HepG2 (cell line): ENCODE measurements at regions not wholly inside any gene's neighbourhood (a gene's known extent, or its start where the extent isn't known, plus 50 kb on each side); places are given as distances from the start of the nearest gene placed in this dataset.

Experiments
- ATAC-seq: fragments of 200-7000 bp; cut with Tn5 transposase; 3 replicates; pipeline ENCODE4 v1.9.1; 2020; ENCODE audit warnings: mild to moderate bottlenecking, moderate library complexity
- BruUV-seq: library from RNA; stranded (reverse); fragments of 400-500 nt; replicated peaks from 2 replicates; lab custom pipeline; 2021; lab: Mats Ljungman, UMichigan
- CTCF ChIA-PET: fragments of 300-600 bp; formaldehyde crosslinking; extraction: SDS; loops from one replicate; lab custom pipeline; 2021; ENCODE audit warnings: low total read pairs, inconsistent platforms, low intra/inter-chr PET ratio; lab: Yijun Ruan, JAX
- POLR2A ChIA-PET: fragments of 350-600 bp; sonication (Branson Sonifier 250); formaldehyde crosslinking; loops from one replicate; lab custom pipeline; 2020; ENCODE audit warnings: antibody characterized with exemption, inconsistent platforms; lab: Yijun Ruan, JAX
- DNase-seq: peaks from one replicate; pipeline ENCODE4 v3.0.0-alpha.2; 2015; ENCODE audit warnings: low spot score
- FAIRE-seq: peaks from 3 replicates; lab custom pipeline; 2011; peaks lifted over from hg19 to GRCh38; lab: Jason Lieb, UNC
- H2AFZ ChIP-seq: one replicate; pipeline ENCODE4 v1.6.1; 2011; ENCODE audit warnings: low read length, inconsistent platforms
- H3K27ac ChIP-seq: fragments of 300-600 bp; 3 replicates; pipeline ENCODE4 v1.8.0; 2011; ENCODE audit warnings: mixed run types, mild to moderate bottlenecking, mixed read lengths, low read length, inconsistent platforms; ENCODE audit not compliant: insufficient read depth; ENCODE audit errors: extremely low read length
- H3K27me3 ChIP-seq, 2 experiments: fragments of 200-600 bp in 1 of 2; 2 replicates in 1 of 2; 3 replicates in 1 of 2; pipeline versions ENCODE4 v1.6.0 to v1.8.0; 2011; ENCODE audit warnings: low read length in 2 of 2, mild to moderate bottlenecking in 2 of 2, moderate library complexity in 2 of 2, inconsistent platforms in 1 of 2; ENCODE audit not compliant: insufficient read depth in 2 of 2, control insufficient read depth in 1 of 2
- H3K36me3 ChIP-seq, 2 experiments: fragments of 200-600 bp in 1 of 2; replicated peaks in 1 of 2; 2 replicates in 1 of 2; 3 replicates in 1 of 2; pipeline versions ENCODE4 v1.5.1 to v1.8.0; 2011; ENCODE audit warnings: low read length in 2 of 2, inconsistent platforms in 1 of 2; ENCODE audit not compliant: insufficient read depth in 2 of 2, control insufficient read depth in 1 of 2
- H3K4me1 ChIP-seq: 2 replicates; pipeline ENCODE4 v1.5.1; 2012; ENCODE audit warnings: low read length, inconsistent platforms; ENCODE audit not compliant: insufficient read depth
- H3K4me2 ChIP-seq: 2 replicates; pipeline ENCODE4 v1.6.0; 2011; ENCODE audit warnings: low read depth, low read length, inconsistent platforms
- H3K4me3 ChIP-seq, 3 experiments: fragments of 200-600 bp in 1 of 3; sonication (generic), shearing (Covaris generic) in 1 of 3; replicated peaks in 1 of 3; 2 replicates each; pipeline ENCODE4 v1.5.1; 2011 to 2016; ENCODE audit warnings: low read length in 3 of 3, inconsistent platforms in 2 of 3, low read depth in 2 of 3, mild to moderate bottlenecking in 2 of 3, control low read depth in 1 of 3, mixed read lengths in 1 of 3; ENCODE audit not compliant: insufficient read depth in 1 of 3
- H3K79me2 ChIP-seq: one replicate; pipeline ENCODE4 v1.6.1; 2011; ENCODE audit warnings: low read length, inconsistent platforms; ENCODE audit not compliant: insufficient read depth
- H3K9ac ChIP-seq: 2 replicates; pipeline ENCODE4 v1.6.0; 2011; ENCODE audit warnings: mild to moderate bottlenecking, low read depth, low read length, inconsistent platforms; ENCODE audit not compliant: insufficient read depth
- H3K9me3 ChIP-seq: 2 replicates; pipeline ENCODE4 v1.5.1; 2012; ENCODE audit warnings: mild to moderate bottlenecking, low read length
- H4K20me1 ChIP-seq: 2 replicates; pipeline ENCODE4 v1.6.0; 2011; ENCODE audit warnings: inconsistent platforms, mild to moderate bottlenecking, low read length, moderate library complexity; ENCODE audit not compliant: insufficient read depth
- ATF7-NPFF ChIP-seq: sonication (generic); formaldehyde crosslinking; IDR thresholded peaks from 2 replicates; pipeline ENCODE4 v1.8.1; 2023; ENCODE audit warnings: mild to moderate bottlenecking, low read depth, missing genetic modification reagents, moderate library complexity
- CENPX ChIP-seq: sonication (generic); formaldehyde crosslinking; IDR thresholded peaks from 2 replicates; pipeline ENCODE4 v1.9.0; 2021; ENCODE audit warnings: mild to moderate bottlenecking, missing genetic modification reagents, moderate library complexity
- HIVEP1 ChIP-seq: sonication (generic); formaldehyde crosslinking; IDR thresholded peaks from 2 replicates; pipeline ENCODE4 v1.4.0; 2020; ENCODE audit warnings: mild to moderate bottlenecking, missing genetic modification reagents
- MEIS1 ChIP-seq: sonication (generic); formaldehyde crosslinking; IDR thresholded peaks from 2 replicates; pipeline ENCODE4 v1.9.0; 2021; ENCODE audit warnings: mild to moderate bottlenecking, missing genetic modification reagents, moderate library complexity, borderline replicate concordance
- NR2F1 ChIP-seq, 2 experiments: fragments of 450-650 bp in 1 of 2; formaldehyde crosslinking in 1 of 2; IDR thresholded peaks; 2 replicates each; pipeline versions ENCODE4 v1.5.0 to v1.6.1; 2016 to 2020; ENCODE audit warnings: mild to moderate bottlenecking in 1 of 2, missing compliant biosample characterization in 1 of 2, missing genetic modification reagents in 1 of 2, moderate library complexity in 1 of 2
- RBAK ChIP-seq: sonication (generic); formaldehyde crosslinking; IDR thresholded peaks from 2 replicates; pipeline ENCODE4 v1.5.1; 2020; ENCODE audit warnings: mild to moderate bottlenecking, missing genetic modification reagents
- SMYD3 ChIP-seq: sonication (generic); formaldehyde crosslinking; IDR thresholded peaks from 2 replicates; pipeline ENCODE4 v1.8.1; 2023; ENCODE audit warnings: mild to moderate bottlenecking, missing genetic modification reagents
- TEAD3 ChIP-seq: optimal IDR thresholded peaks from 2 replicates; pipeline ENCODE3; 2016; ENCODE audit warnings: borderline replicate concordance
- THAP11 ChIP-seq: IDR thresholded peaks from 2 replicates; pipeline ENCODE4 v1.6.1; 2016; ENCODE audit warnings: missing biosample characterization, missing genetic modification reagents
- ZNF891 ChIP-seq: sonication (generic); formaldehyde crosslinking; IDR thresholded peaks from 2 replicates; pipeline ENCODE4 v1.5.0; 2020; ENCODE audit warnings: mild to moderate bottlenecking, missing genetic modification reagents
- in situ Hi-C: cut with HindIII; loops from 2 replicates; pipeline ENCODE4 v1.10.0; 2017; ENCODE audit warnings: low pct_unique_long_range_greater_than_20kb; ENCODE audit not compliant: extremely low pct_ligation_motif_present
- intact Hi-C: fragments of 100-400 bp; cut with micrococcal nuclease; formaldehyde crosslinking; loops from one replicate; pipeline ENCODE4 v1.10.0; 2022; ENCODE audit not compliant: unreplicated experiment
- TF ChIP-seq, protein P1 (sequence below): sonication (generic); formaldehyde crosslinking; IDR thresholded peaks from 2 replicates; pipeline ENCODE4 v1.5.0; 2020; ENCODE audit warnings: missing genetic modification reagents
- TF ChIP-seq, protein P2 (sequence below): sonication (generic); formaldehyde crosslinking; IDR thresholded peaks from 2 replicates; pipeline ENCODE4 v1.4.0; 2020; ENCODE audit warnings: mild to moderate bottlenecking, missing genetic modification reagents

DNA sequence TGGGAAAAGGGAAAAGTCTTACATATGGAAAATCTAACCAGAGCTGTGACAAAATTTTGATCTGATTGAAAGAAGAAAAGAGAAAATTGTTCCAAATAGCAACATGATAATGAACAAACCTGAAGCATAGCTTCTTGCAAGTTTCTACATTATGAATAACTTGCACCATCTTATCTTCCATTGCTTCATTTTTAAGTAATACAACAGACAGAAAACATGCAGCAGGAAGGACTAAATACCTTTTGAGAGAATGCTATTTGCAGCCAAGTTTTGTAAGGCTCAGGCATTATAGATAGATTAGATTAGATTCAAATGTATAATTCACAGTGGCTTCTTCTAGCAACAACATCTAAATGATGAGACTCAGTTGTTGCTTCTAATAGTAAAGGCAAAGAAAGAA, 441.4 kb downstream of the AEBP2 start:
- CTCF ChIA-PET: no interaction called here
- no peaks in the 10 kb centered on the region for H4K20me1 ChIP-seq
- H3K27me3 ChIP-seq: no peaks in the 10 kb centered on the region
- no peaks in the 10 kb centered on the region for H3K36me3 ChIP-seq
- no peak overlapping the region for H2AFZ ChIP-seq
- no peaks in the 10 kb centered on the region for H3K9me3 ChIP-seq
- no peak overlapping the region for H3K27ac ChIP-seq
- TF ChIP-seq NR2F1 (CRISPR knock-in tag; IDR thresholded peaks at IDR 0.05) (no peak), ZNF891 (CRISPR knock-in tag) (no peak), CENPX (CRISPR knock-in tag) (no peak), SMYD3 (CRISPR knock-in tag) (no peak), THAP11 (no peak), MEIS1 (CRISPR knock-in tag) (no peak), RBAK (CRISPR knock-in tag) (no peak), TEAD3 (CRISPR knock-in tag) (no peak), HIVEP1 (CRISPR knock-in tag) (no peak), ATF7-NPFF (CRISPR knock-in tag) (no peak)
- TF ChIP-seq, protein P1, sequence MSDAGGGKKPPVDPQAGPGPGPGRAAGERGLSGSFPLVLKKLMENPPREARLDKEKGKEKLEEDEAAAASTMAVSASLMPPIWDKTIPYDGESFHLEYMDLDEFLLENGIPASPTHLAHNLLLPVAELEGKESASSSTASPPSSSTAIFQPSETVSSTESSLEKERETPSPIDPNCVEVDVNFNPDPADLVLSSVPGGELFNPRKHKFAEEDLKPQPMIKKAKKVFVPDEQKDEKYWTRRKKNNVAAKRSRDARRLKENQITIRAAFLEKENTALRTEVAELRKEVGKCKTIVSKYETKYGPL (CRISPR knock-in tag): no peak
- TF ChIP-seq, protein P2, sequence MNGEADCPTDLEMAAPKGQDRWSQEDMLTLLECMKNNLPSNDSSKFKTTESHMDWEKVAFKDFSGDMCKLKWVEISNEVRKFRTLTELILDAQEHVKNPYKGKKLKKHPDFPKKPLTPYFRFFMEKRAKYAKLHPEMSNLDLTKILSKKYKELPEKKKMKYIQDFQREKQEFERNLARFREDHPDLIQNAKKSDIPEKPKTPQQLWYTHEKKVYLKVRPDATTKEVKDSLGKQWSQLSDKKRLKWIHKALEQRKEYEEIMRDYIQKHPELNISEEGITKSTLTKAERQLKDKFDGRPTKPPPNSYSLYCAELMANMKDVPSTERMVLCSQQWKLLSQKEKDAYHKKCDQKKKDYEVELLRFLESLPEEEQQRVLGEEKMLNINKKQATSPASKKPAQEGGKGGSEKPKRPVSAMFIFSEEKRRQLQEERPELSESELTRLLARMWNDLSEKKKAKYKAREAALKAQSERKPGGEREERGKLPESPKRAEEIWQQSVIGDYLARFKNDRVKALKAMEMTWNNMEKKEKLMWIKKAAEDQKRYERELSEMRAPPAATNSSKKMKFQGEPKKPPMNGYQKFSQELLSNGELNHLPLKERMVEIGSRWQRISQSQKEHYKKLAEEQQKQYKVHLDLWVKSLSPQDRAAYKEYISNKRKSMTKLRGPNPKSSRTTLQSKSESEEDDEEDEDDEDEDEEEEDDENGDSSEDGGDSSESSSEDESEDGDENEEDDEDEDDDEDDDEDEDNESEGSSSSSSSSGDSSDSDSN (CRISPR knock-in tag): no peak
- H3K4me3 ChIP-seq: no peak overlapping the region
- H3K4me1 ChIP-seq: peaks cover 2% of the 10 kb centered on the region
- POLR2A ChIA-PET: no interaction called here
- no peak for DNase-seq
- no TSS peak for BruUV-seq
- no peak for ATAC-seq
- no peaks in the 10 kb centered on the region for H3K79me2 ChIP-seq
- intact Hi-C loops (no loop called here), in situ Hi-C loops (no loop called here)
- H3K9ac ChIP-seq: no peak overlapping the region
- H3K4me2 ChIP-seq: no peak overlapping the region
- no peak for FAIRE-seq
